ENCODE measurements at regions not wholly inside any gene's neighbourhood (a gene's known extent, or its start where the extent isn't known, plus 50 kb on each side); places are given as distances from the start of the nearest gene placed in this dataset.

- no peak for DNase-seq (ENCODE audit: low read depth, low spot score)
These were observed 52.2 kb downstream of the FAT3 start for GRCh38 chr11:92276773-92277172.

DNA sequence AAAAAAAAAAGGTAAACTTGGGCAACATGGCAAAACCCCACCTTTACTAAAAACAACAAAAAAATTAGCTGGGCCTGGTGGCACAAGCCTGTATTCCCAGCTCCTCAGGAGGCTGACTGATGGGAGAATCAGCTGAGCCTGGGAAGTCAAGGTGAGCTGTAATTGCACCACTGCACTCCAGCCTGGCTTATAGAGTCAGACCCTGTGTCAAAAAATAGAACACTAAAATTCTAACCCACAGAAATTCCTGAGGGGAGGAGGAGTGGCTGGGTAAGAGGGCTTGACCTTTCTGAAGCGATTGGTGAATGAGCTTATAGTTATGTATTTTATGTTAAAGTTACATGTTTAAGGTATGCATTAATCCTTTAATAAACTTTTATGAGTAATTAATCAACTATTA lies 53.3 kb downstream of the FAT3 start:
- DNase-seq (ENCODE audit: low read depth, low spot score): no peak

GRCh38 chr11:92278791-92279433 lies 54.3 kb downstream of the FAT3 start:
- DNase-seq (ENCODE audit: low read depth, low spot score): no peak

DNA sequence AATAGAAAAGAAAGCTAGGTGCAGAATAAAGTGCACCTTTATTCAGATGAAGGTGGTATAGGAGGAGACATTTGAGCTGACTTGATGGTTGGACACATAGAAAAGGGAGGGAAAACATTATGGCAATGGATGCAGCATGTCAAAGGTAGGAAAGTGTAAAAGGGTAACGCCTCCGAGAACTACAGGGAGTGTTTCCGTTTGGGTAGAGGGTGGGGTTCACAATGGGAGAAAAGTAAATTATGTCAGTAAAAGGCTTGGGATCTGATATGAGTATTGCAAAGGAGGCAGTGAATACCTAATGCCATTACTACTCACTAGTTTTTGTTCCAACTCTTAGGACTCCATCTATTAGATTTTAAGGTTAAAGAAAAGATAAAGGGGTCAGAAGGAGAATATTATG lies 59.5 kb downstream of the FAT3 start:
- no peak for DNase-seq (ENCODE audit: low read depth, low spot score)

- DNase-seq (ENCODE audit: low read depth, low spot score): no peak
These were observed 59.9 kb downstream of the FAT3 start for GRCh38 chr11:92284558-92284957.

GRCh38 chr11:92285776-92286175 lies 61.2 kb downstream of the FAT3 start:
- DNase-seq (ENCODE audit: low read depth, low spot score): no peak

- no peak for DNase-seq (ENCODE audit: low read depth, low spot score)
These were observed 62.1 kb downstream of the FAT3 start for GRCh38 chr11:92286709-92287108.

DNA sequence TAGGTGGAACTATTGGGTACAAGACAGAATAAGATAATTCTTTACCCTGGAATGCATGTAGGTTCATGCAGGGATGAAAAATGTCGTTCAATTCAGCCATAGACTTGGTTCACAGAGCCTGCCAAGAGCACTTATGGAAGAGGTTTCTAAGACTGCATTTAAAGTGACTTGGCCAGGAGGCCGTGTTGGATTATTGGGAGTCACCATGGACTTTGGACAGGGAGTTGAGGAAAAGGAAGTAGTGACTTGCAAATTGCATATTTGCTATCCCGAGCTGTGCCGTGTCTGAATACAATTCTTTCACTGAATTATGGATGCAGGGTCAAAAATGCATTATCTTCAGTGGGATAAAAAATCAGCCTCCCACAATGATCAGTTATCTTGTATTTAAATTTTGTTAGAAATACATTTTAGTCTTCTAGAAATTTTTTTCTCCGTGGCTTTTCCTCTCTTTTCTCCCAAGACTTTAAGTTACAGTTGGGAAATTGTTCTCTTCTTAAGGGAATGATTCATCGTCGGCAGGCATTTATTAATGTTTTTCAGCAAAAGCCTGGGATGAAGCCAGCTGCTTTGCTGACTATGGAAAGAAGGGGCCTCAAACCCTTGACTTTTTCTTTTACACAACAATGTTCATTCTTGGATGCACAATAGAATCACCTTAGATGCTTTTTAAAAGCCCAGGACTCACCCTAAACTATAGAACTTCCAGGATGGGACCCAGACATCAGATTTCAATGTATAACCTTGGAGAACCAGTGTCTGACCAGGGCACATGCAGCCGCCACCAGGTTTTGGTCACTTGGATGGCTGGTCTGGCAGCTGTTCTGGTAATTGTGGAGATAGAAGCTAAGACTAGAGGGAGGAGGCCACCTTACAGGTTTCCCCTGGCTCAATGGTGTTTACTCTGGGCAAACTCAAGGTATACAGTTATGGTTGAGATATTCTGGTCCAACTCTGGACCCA lies 70.8 kb downstream of the FAT3 start:
- DNase-seq (ENCODE audit: low read depth, low spot score): no peak

DNA sequence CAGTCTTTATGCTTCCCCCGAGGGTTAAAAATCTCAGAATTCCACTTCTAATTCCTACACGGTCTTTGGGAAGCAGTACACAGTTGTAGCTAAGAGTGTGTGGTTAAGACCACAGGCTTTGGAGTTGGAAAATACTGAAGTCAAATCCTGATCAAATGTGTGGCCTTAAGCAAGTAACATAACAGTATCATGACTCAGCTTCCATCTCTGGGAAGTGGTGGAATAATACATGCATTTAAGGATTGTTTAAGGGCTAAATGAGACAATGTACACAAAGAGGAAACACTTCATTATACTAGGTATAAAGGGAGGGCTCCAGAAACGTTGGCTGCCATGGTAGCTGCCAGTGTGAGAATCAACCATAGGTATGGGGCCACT lies 71.5 kb downstream of the FAT3 start:
- DNase-seq (ENCODE audit: low read depth, low spot score): no peak

- DNase-seq (ENCODE audit: low read depth, low spot score): no peak
These were observed 73.2 kb downstream of the FAT3 start for GRCh38 chr11:92297567-92298553.

DNA sequence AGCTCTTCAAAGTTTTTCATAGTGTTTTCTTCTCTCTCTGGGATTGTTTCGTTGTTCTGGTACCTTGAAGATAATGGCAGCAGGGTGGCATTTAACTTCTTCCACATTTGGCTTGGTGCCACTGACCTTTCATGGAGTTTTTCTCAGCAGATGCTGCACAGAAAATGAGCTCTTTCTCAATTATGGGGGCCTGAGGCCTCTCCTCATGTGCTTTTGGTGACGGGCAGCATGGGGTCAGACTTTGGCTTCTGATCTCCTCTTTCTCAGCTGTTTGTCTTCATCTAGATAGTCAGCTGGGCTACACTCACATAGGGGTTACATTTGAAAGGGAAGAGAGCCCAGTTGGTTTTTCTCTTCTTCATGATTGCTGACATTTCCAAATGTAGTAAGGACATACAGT lies 76.3 kb downstream of the FAT3 start:
- no peak for DNase-seq (ENCODE audit: low read depth, low spot score)

DNA sequence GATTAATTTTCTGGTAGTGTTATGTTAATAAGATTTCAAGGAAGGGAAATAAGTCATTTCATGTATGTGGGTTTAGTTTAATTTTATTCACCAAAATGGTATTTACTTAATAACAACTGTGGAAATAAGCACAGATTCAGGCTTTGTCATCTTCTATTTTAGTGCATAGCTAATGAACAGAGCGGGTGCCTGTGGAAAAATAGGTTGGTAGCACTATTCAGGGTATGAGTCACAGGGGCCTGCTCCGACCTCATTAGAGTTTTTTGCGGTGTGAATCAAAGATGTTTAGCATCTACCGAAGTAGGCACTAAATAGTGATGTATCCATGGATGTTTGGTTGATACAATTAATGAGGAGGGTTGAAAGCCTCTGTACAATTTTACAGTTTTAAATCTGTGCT lies 78.2 kb downstream of the FAT3 start:
- DNase-seq (ENCODE audit: low read depth, low spot score): no peak

GRCh38 chr11:92304271-92304670 lies 79.7 kb downstream of the FAT3 start:
- no peak for DNase-seq (ENCODE audit: low read depth, low spot score)

DNA sequence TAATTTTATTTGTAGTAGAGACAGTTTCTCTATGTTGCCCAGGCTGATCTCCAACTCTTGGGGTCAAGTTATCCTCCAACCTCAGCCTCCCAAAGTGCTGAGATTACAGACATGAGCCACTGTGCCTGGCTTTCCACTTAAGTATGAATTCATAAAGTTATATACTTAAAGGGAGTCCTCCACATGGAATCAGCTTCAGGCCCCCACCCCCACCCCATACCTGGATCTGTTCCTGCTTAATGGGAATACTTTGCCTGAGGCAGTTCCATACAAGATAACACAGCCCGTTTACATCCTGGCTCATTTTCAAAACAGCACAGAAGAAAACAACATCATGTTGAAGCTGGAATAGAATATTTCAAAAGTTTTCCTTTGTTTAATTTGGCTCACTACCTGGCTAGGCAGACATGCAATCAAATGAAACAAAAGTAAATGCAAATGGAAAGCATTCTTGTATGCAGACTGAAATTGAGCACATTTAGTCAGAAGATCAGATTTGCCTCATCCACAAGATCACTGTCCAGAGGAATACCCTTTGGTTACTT lies 82.4 kb downstream of the FAT3 start:
- DNase-seq (ENCODE audit: low read depth, low spot score): no peak

DNA sequence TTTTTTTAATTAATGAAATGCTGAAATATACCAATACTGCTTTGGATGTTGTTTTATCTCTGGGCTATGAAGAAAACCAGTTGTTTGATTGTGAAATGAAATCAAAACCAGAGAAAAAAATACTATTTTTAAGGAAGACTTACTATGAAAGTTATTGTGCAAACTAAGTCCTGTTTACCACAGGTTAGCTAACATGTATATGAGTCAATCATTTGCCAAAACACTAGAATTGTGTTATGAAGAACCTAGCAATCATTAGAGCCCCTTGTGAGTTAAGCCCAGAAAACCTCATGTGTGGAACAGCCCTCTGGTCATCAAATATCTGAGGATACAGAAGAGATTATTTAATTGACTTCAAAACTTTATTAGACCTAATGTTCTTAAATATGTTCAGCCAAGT lies 83.7 kb downstream of the FAT3 start:
- no peak for DNase-seq (ENCODE audit: low read depth, low spot score)

DNA sequence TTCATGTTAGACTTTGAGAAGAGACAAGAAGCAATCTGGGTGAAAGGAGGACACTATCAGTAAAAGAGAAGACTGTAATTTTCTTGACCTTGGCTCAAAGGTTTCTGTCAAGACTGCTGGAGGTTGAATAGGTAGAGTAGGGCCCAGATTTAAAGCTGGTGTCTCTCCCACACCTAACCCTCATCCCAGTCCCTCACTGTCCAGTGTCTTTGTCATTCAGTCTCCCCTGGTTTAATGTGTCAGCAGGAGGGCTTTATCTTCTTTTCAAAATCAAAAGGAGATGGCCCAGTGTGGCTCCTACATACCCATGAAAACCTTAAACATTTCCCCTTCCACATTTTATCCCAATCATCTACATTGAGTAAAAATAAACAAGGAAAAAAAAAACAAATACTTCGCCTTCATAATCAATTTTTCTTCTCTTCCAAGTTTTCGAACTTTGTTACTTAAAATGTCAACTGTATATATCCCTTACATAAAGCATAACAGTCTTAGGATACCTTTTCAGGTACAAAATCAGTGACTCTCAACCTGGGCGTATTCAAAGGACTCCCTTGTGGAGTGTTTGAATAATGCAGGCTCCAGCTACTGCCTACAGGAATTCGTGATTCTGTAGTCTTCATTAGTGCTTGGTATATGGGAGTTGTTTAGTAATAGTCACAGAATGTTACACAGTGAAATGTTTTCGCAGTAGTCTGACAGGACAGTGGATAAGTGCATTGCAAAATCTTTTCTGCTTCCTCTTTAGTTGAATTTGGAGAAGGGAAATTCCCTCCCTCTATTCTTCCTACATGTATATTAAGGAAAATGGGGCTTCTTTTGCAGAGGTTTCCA lies 87.2 kb downstream of the FAT3 start:
- peak; percentile 34 for DNase-seq (ENCODE audit: low read depth, low spot score)

DNA sequence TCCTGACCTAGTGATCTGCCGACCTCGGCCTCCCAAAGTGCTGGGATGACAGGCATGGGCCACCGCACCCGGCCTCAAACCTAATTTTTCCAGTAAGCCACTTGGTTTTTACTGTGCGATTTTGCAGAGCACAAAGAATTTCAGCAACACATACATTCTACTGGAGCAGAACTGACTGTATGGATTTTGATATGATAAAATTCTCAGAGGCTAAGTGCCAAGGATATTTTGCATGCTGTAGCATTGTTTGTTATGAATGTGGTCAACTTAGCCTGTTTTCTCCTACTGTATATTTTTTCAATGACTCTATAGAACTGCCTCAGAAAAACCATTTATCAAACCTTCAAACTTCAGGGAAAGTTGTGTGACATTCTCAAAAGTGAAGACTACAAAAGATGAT lies 89.2 kb downstream of the FAT3 start:
- no peak for DNase-seq (ENCODE audit: low read depth, low spot score)

- DNase-seq (ENCODE audit: low read depth, low spot score): no peak
These were observed 89.9 kb downstream of the FAT3 start for GRCh38 chr11:92314499-92314898.

DNA sequence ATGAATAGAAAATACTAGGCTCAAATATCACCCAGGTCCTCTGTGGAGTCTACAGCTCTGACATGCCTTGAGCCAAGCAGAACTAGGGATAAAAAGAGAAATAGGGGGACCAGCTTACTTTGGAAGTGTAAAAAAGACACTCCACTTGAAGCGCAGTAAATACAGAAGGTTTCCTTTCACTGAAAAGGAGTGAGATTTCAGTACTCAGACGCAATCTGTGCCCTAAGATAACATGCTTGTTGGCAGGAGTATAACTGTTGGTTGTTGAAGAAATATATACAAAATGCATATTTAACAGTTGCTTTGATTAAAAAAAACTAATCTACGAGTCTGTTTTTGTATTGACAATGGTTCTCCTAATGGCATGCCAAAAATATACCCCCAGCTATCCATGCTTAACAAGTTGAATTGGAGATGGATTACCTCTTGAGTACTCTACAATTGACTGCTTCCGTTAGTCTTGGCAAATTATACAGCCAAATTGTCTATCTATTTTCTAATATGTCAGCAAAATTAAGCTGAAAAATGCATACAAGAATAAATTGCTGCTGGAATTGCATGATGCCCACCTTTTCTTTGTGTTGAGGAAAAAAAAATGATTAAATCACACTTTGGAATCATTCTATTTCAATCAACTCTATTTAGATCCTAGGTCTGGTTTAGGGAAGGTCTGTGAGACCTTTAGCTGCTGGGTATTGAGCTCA lies 91.6 kb downstream of the FAT3 start:
- DNase-seq (ENCODE audit: low read depth, low spot score): no peak

DNA sequence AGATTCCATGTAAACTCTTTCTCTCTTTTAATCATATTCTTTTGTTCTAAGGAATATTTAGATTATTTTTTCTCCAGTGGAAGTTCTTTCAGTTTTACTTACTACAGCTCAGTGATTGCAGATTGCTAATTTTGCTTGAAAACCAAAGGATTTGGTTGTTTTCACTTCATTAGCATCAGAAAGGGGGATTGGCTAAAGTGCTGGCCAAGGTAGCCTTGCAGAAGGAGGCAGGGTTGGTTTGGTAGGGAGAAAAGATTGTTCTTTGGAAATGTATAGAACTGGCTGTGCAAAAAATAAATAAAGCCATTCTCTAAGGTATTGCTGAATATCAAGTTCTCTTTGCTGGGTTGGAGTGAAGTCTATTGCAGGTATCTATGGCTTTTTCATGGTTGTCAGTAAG lies 92.6 kb downstream of the FAT3 start:
- DNase-seq (ENCODE audit: low read depth, low spot score): no peak
